HG02678 (cell line): ENCODE measurements at regions not wholly inside any gene's neighbourhood (a gene's known extent, or its start where the extent isn't known, plus 50 kb on each side); places are given as distances from the start of the nearest gene placed in this dataset.

Source experiments
- ATAC-seq: cut with Tn5 transposase; IDR thresholded peaks from one replicate; pipeline ENCODE4 v1.9.1; 2021; ENCODE audit warnings: mild to moderate bottlenecking, moderate library complexity; ENCODE audit not compliant: unreplicated experiment

DNA sequence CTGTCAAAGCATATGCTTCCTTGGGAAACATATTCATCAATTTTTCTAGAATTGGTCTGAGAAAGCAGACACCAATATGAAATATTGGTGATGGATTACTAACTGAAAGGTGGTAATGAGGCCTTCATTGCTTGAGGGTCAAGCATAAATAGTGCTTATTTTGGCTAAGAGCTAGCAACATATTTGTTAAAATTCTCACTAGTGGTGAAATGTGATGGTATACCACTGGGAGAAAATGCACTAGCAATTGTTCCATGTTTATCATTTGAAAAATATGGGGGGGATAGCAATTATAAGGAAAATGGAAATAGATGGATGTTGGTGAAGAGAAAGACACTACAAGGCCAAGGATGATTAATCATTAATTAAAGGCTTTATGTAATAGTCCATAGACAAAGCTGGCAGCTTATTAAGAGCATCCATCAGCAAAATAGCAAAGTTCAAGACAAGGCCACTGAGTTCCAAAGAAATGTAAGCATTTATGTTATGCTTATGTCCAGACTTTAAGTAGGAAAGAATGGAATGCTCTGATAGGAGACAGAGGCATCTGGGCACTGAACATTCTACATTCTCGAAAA, 253.7 kb upstream of the PRDM9 start:
- ATAC-seq, result no peak

GRCh38 chr5:23242891-23243290, 264.5 kb upstream of the PRDM9 start:
- no peak for ATAC-seq

- ATAC-seq, result no peak
These were observed 272.2 kb upstream of the PRDM9 start for GRCh38 chr5:23235246-23235645.

GRCh38 chr5:23234197-23234596, 273.2 kb upstream of the PRDM9 start:
- no peak for ATAC-seq

GRCh38 chr5:23223846-23224245, 283.6 kb upstream of the PRDM9 start:
- ATAC-seq, result no peak

- ATAC-seq, result no peak
These were observed 285.6 kb upstream of the PRDM9 start for GRCh38 chr5:23221831-23222230.

- no peak for ATAC-seq
These were observed 290.2 kb upstream of the PRDM9 start for GRCh38 chr5:23217159-23217558.

DNA sequence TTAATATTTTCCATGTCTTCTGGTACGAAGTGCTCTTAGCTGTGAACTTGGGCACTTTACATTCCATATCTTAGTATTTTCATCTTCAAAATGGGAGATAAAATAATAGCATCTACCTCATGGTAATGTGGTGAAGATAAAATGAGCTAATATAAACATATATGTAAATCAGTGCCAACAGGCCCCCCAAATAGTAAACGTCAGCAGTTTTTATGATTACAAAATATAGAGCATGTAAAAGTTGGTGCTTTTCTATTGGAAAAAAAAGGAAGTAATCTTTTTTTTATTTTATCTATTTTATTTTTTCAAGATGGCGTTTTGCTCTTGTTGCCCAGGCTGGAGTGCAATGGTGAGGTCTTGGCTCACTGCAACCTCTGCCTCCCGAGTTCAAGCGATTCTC, 291.1 kb upstream of the PRDM9 start:
- no peak for ATAC-seq

GRCh38 chr5:23208959-23209431, 298.4 kb upstream of the PRDM9 start:
- peak; percentile 88 for ATAC-seq

- no peak for ATAC-seq
These were observed 303.3 kb upstream of the PRDM9 start for GRCh38 chr5:23204111-23204510.

- no peak for ATAC-seq
These were observed 316.7 kb upstream of the CDH12 start for GRCh38 chr5:23169660-23170416.

DNA sequence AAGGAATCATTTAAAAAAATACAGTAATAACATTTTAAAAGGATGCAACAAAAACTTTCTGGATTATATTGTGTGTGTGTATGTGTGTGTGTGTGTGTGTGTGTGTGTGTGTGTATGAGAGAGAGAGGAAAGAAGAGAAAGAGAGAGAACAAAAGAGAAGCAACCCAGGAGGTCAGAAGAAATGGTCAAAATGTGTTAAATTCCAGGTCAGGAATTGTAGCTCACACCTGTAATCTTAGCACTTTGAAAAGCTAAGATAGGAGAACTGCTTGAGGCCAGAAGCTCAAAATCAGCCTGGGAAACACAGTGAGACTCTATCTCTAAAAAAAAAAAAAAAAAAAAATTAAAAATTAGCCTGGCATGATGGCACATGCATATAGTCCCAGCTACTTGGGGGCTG, 311.8 kb upstream of the CDH12 start:
- no peak for ATAC-seq

- no peak for ATAC-seq
These were observed 305.0 kb upstream of the CDH12 start for GRCh38 chr5:23158179-23158578.

DNA sequence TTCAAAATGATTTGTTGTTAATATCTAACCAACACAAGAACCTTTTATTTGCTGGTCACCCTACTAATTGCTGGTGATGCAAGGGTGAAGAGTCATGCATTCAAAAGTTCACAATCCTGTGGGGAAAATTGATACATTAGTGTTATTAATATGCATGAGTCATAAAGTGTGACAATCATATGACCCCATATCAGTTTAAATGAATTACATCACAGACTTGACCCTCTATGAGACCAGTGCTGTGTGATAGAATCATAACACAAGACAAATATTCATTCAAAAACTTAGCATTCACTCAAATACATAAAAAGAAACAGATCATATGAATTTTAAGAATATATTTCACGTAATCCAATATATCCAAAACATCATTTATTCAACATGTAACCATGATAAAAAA, 304.6 kb upstream of the CDH12 start:
- ATAC-seq, result no peak

DNA sequence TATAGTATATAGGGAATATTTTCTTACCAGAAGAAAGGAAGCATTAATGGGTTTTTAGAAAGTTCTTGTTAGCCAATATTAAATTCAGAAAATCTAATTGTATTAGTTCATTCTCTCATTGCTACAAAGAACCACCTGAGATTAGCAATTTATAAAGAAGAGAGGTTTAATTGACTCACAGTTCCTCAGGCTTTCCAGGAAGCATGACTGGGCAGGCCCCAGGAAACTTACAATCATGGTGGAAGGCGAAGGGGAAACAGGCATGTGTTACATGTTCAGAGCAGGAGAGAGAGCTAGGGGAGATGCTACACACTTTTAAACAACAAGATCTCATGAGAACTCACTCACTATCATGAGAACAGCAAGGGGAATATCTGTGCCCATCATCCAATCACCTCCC, 304.0 kb upstream of the CDH12 start:
- no peak for ATAC-seq

DNA sequence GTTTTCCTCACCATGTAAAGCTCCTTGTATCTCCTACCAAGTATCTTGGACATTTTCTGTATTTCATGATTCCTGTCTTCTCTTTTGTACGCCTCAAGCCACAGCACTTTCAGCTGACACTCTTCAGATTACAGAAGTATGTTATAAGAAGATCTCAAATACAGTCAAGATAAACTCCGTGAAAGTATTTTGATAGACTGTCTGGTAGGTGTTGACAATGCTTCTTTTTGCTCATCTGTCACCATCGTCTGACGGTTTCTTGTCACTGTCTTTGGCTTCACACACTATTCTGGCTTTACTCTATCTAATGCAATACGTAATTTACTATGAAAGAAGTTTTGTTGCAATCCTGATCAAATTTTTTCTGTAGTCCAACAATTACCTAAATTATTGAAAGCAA, 294.5 kb upstream of the CDH12 start:
- ATAC-seq, result no peak

GRCh38 chr5:23146183-23146582, 293.0 kb upstream of the CDH12 start:
- ATAC-seq, result no peak

DNA sequence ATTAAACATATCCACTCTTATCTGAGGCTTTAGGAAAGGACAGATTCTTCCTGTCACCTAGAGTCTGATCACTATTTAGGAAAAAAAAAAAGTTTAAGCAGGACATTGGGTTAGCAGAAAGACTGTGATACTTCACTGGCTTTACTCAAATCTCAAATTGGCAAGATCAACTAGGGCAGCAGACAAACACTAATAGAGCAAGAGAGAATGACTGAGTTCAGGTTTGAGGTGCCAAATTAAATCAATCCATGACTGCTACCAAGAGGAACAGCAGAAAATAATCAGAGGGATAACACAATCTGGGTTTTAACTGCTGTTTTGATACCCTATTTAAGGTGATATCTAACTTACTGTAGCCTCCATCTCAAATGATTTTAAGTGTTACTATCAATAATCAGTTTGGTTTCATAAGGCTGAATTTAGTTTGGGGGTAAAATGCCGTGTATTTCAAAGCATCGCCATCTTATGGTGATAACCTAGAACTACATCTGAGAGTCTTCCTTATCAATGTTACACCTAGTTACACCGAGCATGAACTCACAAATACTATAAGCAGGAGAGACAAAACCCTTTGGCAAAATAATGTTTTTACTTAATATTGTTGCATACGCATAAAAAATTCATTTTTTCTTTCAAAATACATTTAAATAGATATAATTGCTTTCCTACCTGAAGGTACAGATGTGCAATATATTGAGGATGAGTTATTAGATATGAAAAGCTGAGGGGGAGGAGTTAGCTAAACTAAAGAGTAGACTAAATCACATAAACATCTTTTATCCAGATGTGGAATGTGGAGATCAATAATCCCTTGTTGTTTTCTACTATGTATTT, 286.4 kb upstream of the CDH12 start:
- peak; percentile 69 for ATAC-seq

- ATAC-seq, result no peak
These were observed 283.8 kb upstream of the CDH12 start for GRCh38 chr5:23136958-23137357.

DNA sequence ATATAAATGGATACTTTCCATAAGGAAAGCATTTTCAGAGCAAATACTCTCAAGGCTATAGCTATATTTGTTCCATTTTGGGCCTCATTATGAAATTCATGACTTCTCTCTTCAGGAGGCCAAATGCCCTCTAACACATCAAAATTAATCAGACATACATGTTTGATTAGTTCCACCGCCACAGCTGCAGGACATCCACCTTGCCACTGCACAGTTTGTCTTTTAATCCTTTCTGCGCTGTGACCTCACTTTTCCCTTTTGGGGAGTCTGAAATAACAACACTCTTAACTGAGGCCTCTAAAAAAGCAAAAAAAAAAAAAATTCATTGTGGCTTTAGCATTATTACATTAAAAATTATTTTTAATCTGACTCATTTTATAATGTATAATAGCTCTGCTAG, 279.1 kb upstream of the CDH12 start:
- no peak for ATAC-seq

DNA sequence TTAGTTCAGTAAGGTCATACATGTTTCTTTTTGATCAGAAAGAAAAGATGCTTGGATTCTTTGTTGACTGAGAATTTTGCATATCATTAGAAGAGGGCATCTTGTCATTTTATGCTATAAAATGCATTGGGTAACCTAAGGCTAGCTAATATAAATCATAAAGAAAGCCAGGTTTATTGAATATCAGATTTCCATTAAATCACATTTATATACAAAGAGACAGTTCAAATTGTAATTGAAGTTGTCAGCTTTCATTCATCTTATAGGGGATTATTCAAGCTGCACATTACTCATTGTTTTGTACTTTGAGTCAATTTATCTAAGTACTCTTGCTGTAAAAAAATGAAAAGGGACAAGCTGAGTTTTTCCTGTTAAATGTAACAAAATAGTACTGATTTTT, 259.1 kb upstream of the CDH12 start:
- ATAC-seq, result no peak

GRCh38 chr5:23105021-23105420, 251.9 kb upstream of the CDH12 start:
- no peak for ATAC-seq
